WTC11 (cell line): ENCODE measurements at regions not wholly inside any gene's neighbourhood (a gene's known extent, or its start where the extent isn't known, plus 50 kb on each side); places are given as distances from the start of the nearest gene placed in this dataset.

ENCODE experiments used
- ATAC-seq: fragments of 200-7000 bp; cut with Tn5 transposase; 2 replicates; pipeline ENCODE4 v1.10.0; 2021; ENCODE audit warnings: mild to moderate bottlenecking, moderate library complexity
- CTCF ChIA-PET: fragments of 300-600 bp; sonication (Branson Sonifier 250); formaldehyde crosslinking; loops from one replicate; lab custom pipeline; 2021; ENCODE audit warnings: antibody characterized with exemption; lab: Charles Lee
- POLR2A ChIA-PET: fragments of 350-600 bp; sonication (Branson Sonifier 250); formaldehyde crosslinking; loops from one replicate; lab custom pipeline; 2021; ENCODE audit warnings: antibody characterized with exemption; lab: Charles Lee
- DNase-seq: peaks from one replicate; pipeline ENCODE4 v3.0.0; 2021; ENCODE audit warnings: low spot score
- H3K27ac Mint-ChIP-seq: 2 replicates; pipeline ENCODE4 v1.8.0; 2021; ENCODE audit warnings: mixed read lengths
- H3K27me3 Mint-ChIP-seq: 2 replicates; pipeline ENCODE4 v1.8.0; 2021; ENCODE audit warnings: low read depth, mild to moderate bottlenecking, moderate library complexity, mixed read lengths
- H3K36me3 Mint-ChIP-seq: 2 replicates; pipeline ENCODE4 v1.8.0; 2021; ENCODE audit warnings: mixed read lengths
- H3K4me1 Mint-ChIP-seq: 2 replicates; pipeline ENCODE4 v1.8.0; 2022; ENCODE audit warnings: mixed read lengths
- H3K4me3 Mint-ChIP-seq: 2 replicates; pipeline ENCODE4 v1.8.0; 2021; ENCODE audit warnings: mild to moderate bottlenecking, moderate library complexity, mixed read lengths
- H3K9me3 Mint-ChIP-seq: 2 replicates; pipeline ENCODE4 v1.8.0; 2021; ENCODE audit warnings: mixed read lengths
- ESRRA ChIP-seq: sonication (generic); formaldehyde crosslinking; IDR thresholded peaks from 2 replicates; pipeline ENCODE4 v1.8.1; 2022; ENCODE audit warnings: mild to moderate bottlenecking, missing genetic modification reagents, borderline replicate concordance
- ETV6 ChIP-seq: sonication (generic); formaldehyde crosslinking; IDR thresholded peaks from 2 replicates; pipeline ENCODE4 v1.8.1; 2022; ENCODE audit warnings: mild to moderate bottlenecking, missing genetic modification reagents
- FOXK1 ChIP-seq: sonication (generic); formaldehyde crosslinking; IDR thresholded peaks from 2 replicates; pipeline ENCODE4 v1.8.0; 2022; ENCODE audit warnings: mild to moderate bottlenecking, moderate library complexity, missing genetic modification reagents
- FOXP1 ChIP-seq: sonication (generic); formaldehyde crosslinking; IDR thresholded peaks from 2 replicates; pipeline ENCODE4 v1.8.0; 2022; ENCODE audit warnings: missing genetic modification reagents, mild to moderate bottlenecking, moderate library complexity, borderline replicate concordance
- GABPB1 ChIP-seq: sonication (generic); formaldehyde crosslinking; IDR thresholded peaks from 2 replicates; pipeline ENCODE4 v1.8.1; 2023; ENCODE audit warnings: mild to moderate bottlenecking, missing genetic modification reagents
- KAT7 ChIP-seq: sonication (generic); formaldehyde crosslinking; IDR thresholded peaks from 2 replicates; pipeline ENCODE4 v1.8.1; 2023; ENCODE audit warnings: missing genetic modification reagents, mild to moderate bottlenecking, borderline replicate concordance
- NFATC4 ChIP-seq: fragments of 250-450 bp; sonication (Bioruptor Pico); IDR thresholded peaks from 2 replicates; pipeline ENCODE4 v1.9.0; 2021; ENCODE audit warnings: mild to moderate bottlenecking
- NFE2L1 ChIP-seq: sonication (generic); formaldehyde crosslinking; IDR thresholded peaks from 2 replicates; pipeline ENCODE4 v1.8.1; 2023; ENCODE audit warnings: missing genetic modification reagents
- NR1H2 ChIP-seq: sonication (generic); formaldehyde crosslinking; IDR thresholded peaks from 2 replicates; pipeline ENCODE4 v1.9.0; 2021; ENCODE audit warnings: mild to moderate bottlenecking, moderate library complexity, missing genetic modification reagents
- SOX15 ChIP-seq: fragments of 250-450 bp; sonication (Bioruptor Pico); IDR thresholded peaks from 2 replicates; pipeline ENCODE4 v1.9.0; 2021; ENCODE audit warnings: mild to moderate bottlenecking
- ZBTB21 ChIP-seq: sonication (generic); formaldehyde crosslinking; IDR thresholded peaks from 2 replicates; pipeline ENCODE4 v1.8.1; 2023; ENCODE audit warnings: mild to moderate bottlenecking, missing genetic modification reagents, borderline replicate concordance
- ZNF232 ChIP-seq: sonication (generic); formaldehyde crosslinking; IDR thresholded peaks from 2 replicates; pipeline ENCODE4 v1.8.0; 2022; ENCODE audit warnings: mild to moderate bottlenecking, missing genetic modification reagents
- ZNF263 ChIP-seq: sonication (generic); formaldehyde crosslinking; IDR thresholded peaks from 2 replicates; pipeline ENCODE4 v1.8.1; 2022; ENCODE audit warnings: low read depth, mild to moderate bottlenecking, moderate library complexity, missing genetic modification reagents
- ZNF671 ChIP-seq: fragments of 250-450 bp; sonication (Bioruptor Pico); IDR thresholded peaks from 2 replicates; pipeline ENCODE4 v1.8.0; 2021; ENCODE audit warnings: mild to moderate bottlenecking
- TF ChIP-seq, protein P1 (sequence below): sonication (generic); formaldehyde crosslinking; conservative IDR thresholded peaks from 2 replicates; pipeline ENCODE4 v1.8.1; 2022; ENCODE audit warnings: mild to moderate bottlenecking, missing genetic modification reagents
- TF ChIP-seq, protein P2 (sequence below): sonication (generic); formaldehyde crosslinking; IDR thresholded peaks from 2 replicates; pipeline ENCODE4 v1.8.0; 2022; ENCODE audit warnings: mild to moderate bottlenecking, missing genetic modification reagents
- TF ChIP-seq, protein P3 (sequence below): fragments of 200-600 bp; IDR thresholded peaks from 2 replicates; pipeline ENCODE4 v1.8.0; 2022; ENCODE audit warnings: antibody characterized with exemption
- TF ChIP-seq, protein P4 (sequence below): sonication (generic); formaldehyde crosslinking; IDR thresholded peaks from 2 replicates; pipeline ENCODE4 v1.8.0; 2022; ENCODE audit warnings: missing genetic modification reagents
- TF ChIP-seq, protein P5 (sequence below): sonication (generic); formaldehyde crosslinking; IDR thresholded peaks from 2 replicates; pipeline ENCODE4 v1.8.0; 2022; ENCODE audit warnings: mild to moderate bottlenecking, missing genetic modification reagents
- TF ChIP-seq, protein P6 (sequence below): sonication (generic); formaldehyde crosslinking; IDR thresholded peaks from 2 replicates; pipeline ENCODE4 v1.8.1; 2022; ENCODE audit warnings: low read depth, mild to moderate bottlenecking, moderate library complexity, missing genetic modification reagents, borderline replicate concordance

DNA sequence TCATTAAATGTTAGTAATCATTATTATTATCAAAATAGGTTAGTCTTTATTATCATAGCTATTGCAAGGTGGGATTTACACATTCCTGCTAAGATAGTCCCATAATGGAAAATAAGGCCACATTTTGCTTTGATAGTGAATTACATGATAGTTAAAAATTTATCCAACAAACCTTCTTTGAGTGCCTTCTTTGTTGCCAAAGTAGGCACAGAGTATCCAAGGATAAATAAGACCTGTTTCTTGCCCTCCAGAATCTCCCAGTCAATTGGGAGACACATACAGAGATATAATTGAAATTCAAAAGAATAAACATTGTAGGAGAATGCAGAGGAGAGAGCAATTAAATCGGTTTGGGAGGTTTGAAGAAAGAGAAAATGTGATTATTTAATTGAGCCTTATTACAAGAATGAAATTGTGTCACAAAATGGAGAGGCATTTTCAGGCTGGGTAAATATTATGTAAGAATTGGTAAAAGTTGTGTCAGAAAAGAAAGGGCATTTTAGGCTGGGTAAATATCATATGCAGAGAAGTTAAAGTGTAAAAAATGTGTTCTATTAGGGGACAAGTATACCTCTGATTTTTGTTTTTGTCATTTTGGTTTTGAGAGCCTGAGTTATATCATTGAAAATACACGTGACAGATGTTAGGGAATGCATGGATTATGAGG, 189.3 kb downstream of the POU4F1 start:
- no peaks in the 10 kb centered on the region for H3K36me3 Mint-ChIP-seq
- TF ChIP-seq, protein P1, sequence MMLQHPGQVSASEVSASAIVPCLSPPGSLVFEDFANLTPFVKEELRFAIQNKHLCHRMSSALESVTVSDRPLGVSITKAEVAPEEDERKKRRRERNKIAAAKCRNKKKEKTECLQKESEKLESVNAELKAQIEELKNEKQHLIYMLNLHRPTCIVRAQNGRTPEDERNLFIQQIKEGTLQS (CRISPR knock-in tag) = no peak
- TF ChIP-seq, protein P2, sequence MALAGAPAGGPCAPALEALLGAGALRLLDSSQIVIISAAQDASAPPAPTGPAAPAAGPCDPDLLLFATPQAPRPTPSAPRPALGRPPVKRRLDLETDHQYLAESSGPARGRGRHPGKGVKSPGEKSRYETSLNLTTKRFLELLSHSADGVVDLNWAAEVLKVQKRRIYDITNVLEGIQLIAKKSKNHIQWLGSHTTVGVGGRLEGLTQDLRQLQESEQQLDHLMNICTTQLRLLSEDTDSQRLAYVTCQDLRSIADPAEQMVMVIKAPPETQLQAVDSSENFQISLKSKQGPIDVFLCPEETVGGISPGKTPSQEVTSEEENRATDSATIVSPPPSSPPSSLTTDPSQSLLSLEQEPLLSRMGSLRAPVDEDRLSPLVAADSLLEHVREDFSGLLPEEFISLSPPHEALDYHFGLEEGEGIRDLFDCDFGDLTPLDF (CRISPR knock-in tag) = no peak
- TF ChIP-seq ZNF671 = no peak
- TF ChIP-seq NFE2L1 (CRISPR knock-in tag) = no peak
- no peak for TF ChIP-seq ZNF263 (CRISPR knock-in tag)
- TF ChIP-seq SOX15 = no peak
- TF ChIP-seq FOXK1 (CRISPR knock-in tag) = no peak
- no peak for TF ChIP-seq KAT7 (CRISPR knock-in tag)
- TF ChIP-seq, protein P3, sequence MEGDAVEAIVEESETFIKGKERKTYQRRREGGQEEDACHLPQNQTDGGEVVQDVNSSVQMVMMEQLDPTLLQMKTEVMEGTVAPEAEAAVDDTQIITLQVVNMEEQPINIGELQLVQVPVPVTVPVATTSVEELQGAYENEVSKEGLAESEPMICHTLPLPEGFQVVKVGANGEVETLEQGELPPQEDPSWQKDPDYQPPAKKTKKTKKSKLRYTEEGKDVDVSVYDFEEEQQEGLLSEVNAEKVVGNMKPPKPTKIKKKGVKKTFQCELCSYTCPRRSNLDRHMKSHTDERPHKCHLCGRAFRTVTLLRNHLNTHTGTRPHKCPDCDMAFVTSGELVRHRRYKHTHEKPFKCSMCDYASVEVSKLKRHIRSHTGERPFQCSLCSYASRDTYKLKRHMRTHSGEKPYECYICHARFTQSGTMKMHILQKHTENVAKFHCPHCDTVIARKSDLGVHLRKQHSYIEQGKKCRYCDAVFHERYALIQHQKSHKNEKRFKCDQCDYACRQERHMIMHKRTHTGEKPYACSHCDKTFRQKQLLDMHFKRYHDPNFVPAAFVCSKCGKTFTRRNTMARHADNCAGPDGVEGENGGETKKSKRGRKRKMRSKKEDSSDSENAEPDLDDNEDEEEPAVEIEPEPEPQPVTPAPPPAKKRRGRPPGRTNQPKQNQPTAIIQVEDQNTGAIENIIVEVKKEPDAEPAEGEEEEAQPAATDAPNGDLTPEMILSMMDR = no peak
- TF ChIP-seq ZBTB21 (CRISPR knock-in tag) = no peak
- no peak for TF ChIP-seq GABPB1 (CRISPR knock-in tag)
- no peak for TF ChIP-seq ESRRA (CRISPR knock-in tag)
- TF ChIP-seq, protein P4, sequence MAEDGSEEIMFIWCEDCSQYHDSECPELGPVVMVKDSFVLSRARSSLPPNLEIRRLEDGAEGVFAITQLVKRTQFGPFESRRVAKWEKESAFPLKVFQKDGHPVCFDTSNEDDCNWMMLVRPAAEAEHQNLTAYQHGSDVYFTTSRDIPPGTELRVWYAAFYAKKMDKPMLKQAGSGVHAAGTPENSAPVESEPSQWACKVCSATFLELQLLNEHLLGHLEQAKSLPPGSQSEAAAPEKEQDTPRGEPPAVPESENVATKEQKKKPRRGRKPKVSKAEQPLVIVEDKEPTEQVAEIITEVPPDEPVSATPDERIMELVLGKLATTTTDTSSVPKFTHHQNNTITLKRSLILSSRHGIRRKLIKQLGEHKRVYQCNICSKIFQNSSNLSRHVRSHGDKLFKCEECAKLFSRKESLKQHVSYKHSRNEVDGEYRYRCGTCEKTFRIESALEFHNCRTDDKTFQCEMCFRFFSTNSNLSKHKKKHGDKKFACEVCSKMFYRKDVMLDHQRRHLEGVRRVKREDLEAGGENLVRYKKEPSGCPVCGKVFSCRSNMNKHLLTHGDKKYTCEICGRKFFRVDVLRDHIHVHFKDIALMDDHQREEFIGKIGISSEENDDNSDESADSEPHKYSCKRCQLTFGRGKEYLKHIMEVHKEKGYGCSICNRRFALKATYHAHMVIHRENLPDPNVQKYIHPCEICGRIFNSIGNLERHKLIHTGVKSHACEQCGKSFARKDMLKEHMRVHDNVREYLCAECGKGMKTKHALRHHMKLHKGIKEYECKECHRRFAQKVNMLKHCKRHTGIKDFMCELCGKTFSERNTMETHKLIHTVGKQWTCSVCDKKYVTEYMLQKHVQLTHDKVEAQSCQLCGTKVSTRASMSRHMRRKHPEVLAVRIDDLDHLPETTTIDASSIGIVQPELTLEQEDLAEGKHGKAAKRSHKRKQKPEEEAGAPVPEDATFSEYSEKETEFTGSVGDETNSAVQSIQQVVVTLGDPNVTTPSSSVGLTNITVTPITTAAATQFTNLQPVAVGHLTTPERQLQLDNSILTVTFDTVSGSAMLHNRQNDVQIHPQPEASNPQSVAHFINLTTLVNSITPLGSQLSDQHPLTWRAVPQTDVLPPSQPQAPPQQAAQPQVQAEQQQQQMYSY (CRISPR knock-in tag) = no peak
- TF ChIP-seq ETV6 (CRISPR knock-in tag) = no peak
- no peak for TF ChIP-seq ZNF232 (CRISPR knock-in tag)
- TF ChIP-seq NFATC4 (CRISPR knock-in tag) = no peak
- TF ChIP-seq, protein P5, sequence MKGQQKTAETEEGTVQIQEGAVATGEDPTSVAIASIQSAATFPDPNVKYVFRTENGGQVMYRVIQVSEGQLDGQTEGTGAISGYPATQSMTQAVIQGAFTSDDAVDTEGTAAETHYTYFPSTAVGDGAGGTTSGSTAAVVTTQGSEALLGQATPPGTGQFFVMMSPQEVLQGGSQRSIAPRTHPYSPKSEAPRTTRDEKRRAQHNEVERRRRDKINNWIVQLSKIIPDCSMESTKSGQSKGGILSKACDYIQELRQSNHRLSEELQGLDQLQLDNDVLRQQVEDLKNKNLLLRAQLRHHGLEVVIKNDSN = no peak
- no peak for TF ChIP-seq NR1H2 (CRISPR knock-in tag)
- TF ChIP-seq, protein P6, sequence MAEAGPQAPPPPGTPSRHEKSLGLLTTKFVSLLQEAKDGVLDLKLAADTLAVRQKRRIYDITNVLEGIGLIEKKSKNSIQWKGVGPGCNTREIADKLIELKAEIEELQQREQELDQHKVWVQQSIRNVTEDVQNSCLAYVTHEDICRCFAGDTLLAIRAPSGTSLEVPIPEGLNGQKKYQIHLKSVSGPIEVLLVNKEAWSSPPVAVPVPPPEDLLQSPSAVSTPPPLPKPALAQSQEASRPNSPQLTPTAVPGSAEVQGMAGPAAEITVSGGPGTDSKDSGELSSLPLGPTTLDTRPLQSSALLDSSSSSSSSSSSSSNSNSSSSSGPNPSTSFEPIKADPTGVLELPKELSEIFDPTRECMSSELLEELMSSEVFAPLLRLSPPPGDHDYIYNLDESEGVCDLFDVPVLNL (CRISPR knock-in tag) = no peak
- TF ChIP-seq FOXP1 (CRISPR knock-in tag) = no peak
- peaks cover 13% of the 10 kb centered on the region for H3K4me1 Mint-ChIP-seq

More for the DNA sequence above, 189.3 kb downstream of the POU4F1 start:
- ChIA-PET CTCF (no interaction called here), POLR2A (no interaction called here)
- H3K4me3 Mint-ChIP-seq = no peak overlapping the region
- H3K9me3 Mint-ChIP-seq = no peaks in the 10 kb centered on the region
- H3K27me3 Mint-ChIP-seq = no peaks in the 10 kb centered on the region
- no peak overlapping the region for H3K27ac Mint-ChIP-seq
- no peak for ATAC-seq
- DNase-seq = no peak
